CD14-positive monocyte (primary cell): ENCODE measurements at regions not wholly inside any gene's neighbourhood (a gene's known extent, or its start where the extent isn't known, plus 50 kb on each side); places are given as distances from the start of the nearest gene placed in this dataset.

Source experiments
- DNase-seq, 3 donors: peaks; one replicate each; pipeline ENCODE4 v3.0.0-alpha.2; 2011 to 2022
- H2AFZ ChIP-seq: 2 replicates; pipeline ENCODE4 v1.6.0; 2012; ENCODE audit warnings: mild to moderate bottlenecking, low read depth, low read length, inconsistent platforms; ENCODE audit not compliant: insufficient read depth, poor library complexity, severe bottlenecking
- H3K27ac ChIP-seq, 2 donors: 1 replicate in 1 of 2; 2 replicates in 1 of 2; pipeline ENCODE4 v1.5.1; 2012 to 2013; ENCODE audit warnings: low read length in 2 of 2, control low read depth in 1 of 2, inconsistent platforms in 1 of 2, low read depth in 1 of 2, mild to moderate bottlenecking in 1 of 2
- H3K27me3 ChIP-seq, 2 donors: one replicate each; pipeline versions ENCODE4 v1.6.0 to v1.6.1; 2011 to 2013; ENCODE audit warnings: low read length in 2 of 2; ENCODE audit not compliant: control insufficient read depth in 2 of 2, insufficient read depth in 2 of 2
- H3K36me3 ChIP-seq, 2 donors: replicated peaks in 1 of 2; 1 replicate in 1 of 2; 2 replicates in 1 of 2; pipeline versions ENCODE4 v1.5.1 to v1.6.1; 2012 to 2013; ENCODE audit warnings: low read length in 2 of 2, control low read depth in 1 of 2, inconsistent platforms in 1 of 2, mild to moderate bottlenecking in 1 of 2; ENCODE audit not compliant: insufficient read depth in 2 of 2, control insufficient read depth in 1 of 2
- H3K4me1 ChIP-seq, 2 donors: 1 replicate in 1 of 2; 2 replicates in 1 of 2; pipeline versions ENCODE4 v1.5.1 to v1.6.1; 2012 to 2013; ENCODE audit warnings: low read length in 2 of 2, control low read depth in 1 of 2, inconsistent platforms in 1 of 2, mild to moderate bottlenecking in 1 of 2, moderate library complexity in 1 of 2; ENCODE audit not compliant: insufficient read depth in 2 of 2, control insufficient read depth in 1 of 2
- H3K4me2 ChIP-seq: replicated peaks from 2 replicates; pipeline ENCODE3; 2012; ENCODE audit warnings: low read length, moderate library complexity, mild to moderate bottlenecking; ENCODE audit not compliant: poor library complexity, severe bottlenecking; ENCODE audit errors: extremely low read depth
- H3K4me3 ChIP-seq, 3 experiments: fragments of 200-600 bp in 1 of 3; sonication (generic) in 1 of 3; replicated peaks in 1 of 3; 1 replicate in 2 of 3; 2 replicates in 1 of 3; pipeline ENCODE4 v1.5.1; 2011 to 2013; ENCODE audit warnings: low read length in 3 of 3, mild to moderate bottlenecking in 3 of 3, control low read depth in 2 of 3, low read depth in 2 of 3, inconsistent platforms in 1 of 3, moderate library complexity in 1 of 3
- H3K79me2 ChIP-seq: 2 replicates; pipeline ENCODE4 v1.6.0; 2012; ENCODE audit warnings: mild to moderate bottlenecking, control low read depth, inconsistent platforms, low read length, moderate library complexity; ENCODE audit not compliant: insufficient read depth
- H3K9ac ChIP-seq: 2 replicates; pipeline ENCODE4 v1.6.0; 2017; ENCODE audit warnings: low read length, mild to moderate bottlenecking; ENCODE audit not compliant: insufficient read depth, poor library complexity, severe bottlenecking
- H3K9me3 ChIP-seq, 2 donors: replicated peaks in 1 of 2; 1 replicate in 1 of 2; 2 replicates in 1 of 2; pipeline versions ENCODE4 v1.5.1 to v1.6.1; 2012 to 2013; ENCODE audit warnings: low read length in 2 of 2, control low read depth in 1 of 2; ENCODE audit not compliant: control insufficient read depth in 1 of 2, insufficient read depth in 1 of 2
- H4K20me1 ChIP-seq: 2 replicates; pipeline ENCODE4 v1.6.0; 2012; ENCODE audit warnings: mild to moderate bottlenecking, low read length, control low read depth, moderate library complexity; ENCODE audit not compliant: insufficient read depth
- H3K27ac Mint-ChIP-seq, 7 donors: one replicate each; pipeline ENCODE4 v1.8.0; 2020; ENCODE audit warnings: mild to moderate bottlenecking in 7 of 7, mixed read lengths in 7 of 7, moderate library complexity in 6 of 7, inconsistent platforms in 2 of 7
- H3K27me3 Mint-ChIP-seq, 3 donors: one replicate each; pipeline ENCODE4 v1.8.0; 2021 to 2022; ENCODE audit warnings: low read depth in 3 of 3, mild to moderate bottlenecking in 3 of 3, mixed read lengths in 3 of 3, moderate library complexity in 3 of 3, inconsistent platforms in 1 of 3
- H3K36me3 Mint-ChIP-seq, 2 donors: one replicate each; pipeline ENCODE4 v1.8.0; 2020; ENCODE audit warnings: mixed read lengths in 2 of 2, inconsistent platforms in 1 of 2, mild to moderate bottlenecking in 1 of 2
- H3K4me1 Mint-ChIP-seq: one replicate; pipeline ENCODE4 v1.8.0; 2020; ENCODE audit warnings: mild to moderate bottlenecking, mixed read lengths
- H3K4me3 Mint-ChIP-seq, 2 donors: one replicate each; pipeline ENCODE4 v1.8.0; 2020; ENCODE audit warnings: mild to moderate bottlenecking in 2 of 2, mixed read lengths in 2 of 2, moderate library complexity in 1 of 2
- H3K9me3 Mint-ChIP-seq, 7 donors: one replicate each; pipeline ENCODE4 v1.8.0; 2020 to 2022; ENCODE audit warnings: mixed read lengths in 7 of 7, mild to moderate bottlenecking in 6 of 7, moderate library complexity in 6 of 7, inconsistent platforms in 2 of 7
- WGBS: methylation state at CpG from one replicate; pipeline ENCODE4 v1.1.5; 2013; ENCODE audit warnings: missing lambda C conversion rate; ENCODE audit not compliant: insufficient coverage; 5-methylcytosine and 5-hydroxymethylcytosine counted together
- intact Hi-C, 2 donors: fragments of 100-400 bp; cut with micrococcal nuclease; formaldehyde crosslinking; loops; one replicate each; pipeline versions ENCODE4 v1.15.0 to v1.15.1; 2023
- TF ChIP-seq, protein P1 (sequence below): fragments of 200-600 bp; IDR thresholded peaks from one replicate; pipeline ENCODE4 v1.8.0; 2022; ENCODE audit warnings: antibody characterized with exemption, mild to moderate bottlenecking

DNA sequence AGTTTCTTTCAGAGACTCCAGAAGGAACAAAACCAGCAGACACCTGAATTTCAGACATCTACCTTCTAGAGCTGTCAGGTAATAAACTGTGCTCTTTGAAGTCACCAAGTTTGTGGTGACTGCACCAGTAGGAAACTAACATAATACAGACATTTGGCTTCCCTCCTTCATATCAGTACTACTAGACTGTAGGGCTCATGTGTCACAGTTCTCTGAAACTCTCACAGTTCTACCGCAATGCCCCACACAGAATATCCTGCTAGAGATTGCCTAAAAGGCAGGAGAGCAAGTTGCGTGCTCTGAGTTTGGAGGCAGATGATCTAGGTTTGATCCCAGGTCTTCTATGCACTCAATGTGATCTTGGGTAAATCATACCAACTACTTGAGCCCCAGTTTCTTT is 205.0 kb upstream of the LRFN2 start:
- Histone ChIP-seq H3K4me1 (no peaks in the 10 kb centered on the region), H3K79me2 (no peaks in the 10 kb centered on the region), H3K9ac (no peak overlapping the region), H4K20me1 (no peaks in the 10 kb centered on the region), H2AFZ (no peak overlapping the region), H3K4me3 (no peak overlapping the region), H3K27ac (no peak overlapping the region), H3K36me3 (no peaks in the 10 kb centered on the region), H3K9me3 (no peaks in the 10 kb centered on the region), H3K4me2 (no peak overlapping the region), H3K27me3 (peaks cover under 1 to 4% of the 10 kb centered on the region in 2 donors)
- H3K4me1 Mint-ChIP-seq, result no peaks in the 10 kb centered on the region
- peaks cover 5 to 13% (median 7%) of the 10 kb centered on the region in 3 donors for H3K27me3 Mint-ChIP-seq
- TF ChIP-seq, protein P1, sequence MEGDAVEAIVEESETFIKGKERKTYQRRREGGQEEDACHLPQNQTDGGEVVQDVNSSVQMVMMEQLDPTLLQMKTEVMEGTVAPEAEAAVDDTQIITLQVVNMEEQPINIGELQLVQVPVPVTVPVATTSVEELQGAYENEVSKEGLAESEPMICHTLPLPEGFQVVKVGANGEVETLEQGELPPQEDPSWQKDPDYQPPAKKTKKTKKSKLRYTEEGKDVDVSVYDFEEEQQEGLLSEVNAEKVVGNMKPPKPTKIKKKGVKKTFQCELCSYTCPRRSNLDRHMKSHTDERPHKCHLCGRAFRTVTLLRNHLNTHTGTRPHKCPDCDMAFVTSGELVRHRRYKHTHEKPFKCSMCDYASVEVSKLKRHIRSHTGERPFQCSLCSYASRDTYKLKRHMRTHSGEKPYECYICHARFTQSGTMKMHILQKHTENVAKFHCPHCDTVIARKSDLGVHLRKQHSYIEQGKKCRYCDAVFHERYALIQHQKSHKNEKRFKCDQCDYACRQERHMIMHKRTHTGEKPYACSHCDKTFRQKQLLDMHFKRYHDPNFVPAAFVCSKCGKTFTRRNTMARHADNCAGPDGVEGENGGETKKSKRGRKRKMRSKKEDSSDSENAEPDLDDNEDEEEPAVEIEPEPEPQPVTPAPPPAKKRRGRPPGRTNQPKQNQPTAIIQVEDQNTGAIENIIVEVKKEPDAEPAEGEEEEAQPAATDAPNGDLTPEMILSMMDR, result no peak
- no peak for DNase-seq
- no peak overlapping the region for H3K4me3 Mint-ChIP-seq
- no peaks in the 10 kb centered on the region for H3K36me3 Mint-ChIP-seq
- intact Hi-C loops, result no loop called here
- no peak overlapping the region for H3K27ac Mint-ChIP-seq
- no CpG with 5 or more reads among the region's 2 CpGs for WGBS
- no peaks in the 10 kb centered on the region for H3K9me3 Mint-ChIP-seq

DNA sequence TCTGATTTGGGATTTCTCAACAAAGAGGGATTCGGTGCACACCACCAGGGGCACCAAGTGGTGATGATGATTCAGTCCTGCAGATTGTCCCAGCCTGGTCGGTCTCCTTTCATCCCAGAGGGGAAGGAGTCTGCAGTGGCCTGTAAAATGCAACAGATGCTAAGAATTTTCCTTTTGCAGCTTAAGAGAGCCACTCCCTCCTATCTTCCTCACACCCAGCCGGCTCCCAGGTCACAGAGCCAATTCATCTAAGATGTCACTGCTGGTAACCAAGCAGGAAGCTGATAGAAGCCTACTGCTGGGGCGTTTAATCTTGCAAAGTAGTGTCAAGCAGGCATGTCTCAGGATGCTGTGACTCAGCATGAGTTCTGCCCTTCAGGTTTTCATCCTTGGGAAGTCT is 203.8 kb upstream of the LRFN2 start:
- no peak for DNase-seq
- H3K27me3 ChIP-seq, result peaks cover 2 to 4% of the 10 kb centered on the region in 2 donors
- TF ChIP-seq, protein P1, result no peak
- Mint-ChIP-seq H3K27ac (no peak overlapping the region), H3K36me3 (no peaks in the 10 kb centered on the region), H3K4me3 (no peak overlapping the region), H3K27me3 (peaks cover 4 to 14% (median 8%) of the 10 kb centered on the region in 3 donors), H3K9me3 (no peaks in the 10 kb centered on the region), H3K4me1 (no peaks in the 10 kb centered on the region)
- no peak overlapping the region for H3K27ac ChIP-seq
- no peak overlapping the region for H3K9ac ChIP-seq
- 33% methylated on average over 3 of the region's 4 CpGs for WGBS
- no peak overlapping the region for H2AFZ ChIP-seq
- H3K4me2 ChIP-seq, result no peak overlapping the region
- no peaks in the 10 kb centered on the region for H3K36me3 ChIP-seq
- no peaks in the 10 kb centered on the region for H3K4me1 ChIP-seq
- no peaks in the 10 kb centered on the region for H3K79me2 ChIP-seq
- H3K4me3 ChIP-seq, result no peak overlapping the region
- intact Hi-C loops, result no loop called here
- no peaks in the 10 kb centered on the region for H4K20me1 ChIP-seq
- no peaks in the 10 kb centered on the region for H3K9me3 ChIP-seq
